Stimulated activated CD4-positive, alpha-beta T cell treated with anti-CD3 and anti-CD28 coated beads, Interleukin-15, amount 100 ng/mL, for 24 hours (primary cell): ENCODE measurements at regions not wholly inside any gene's neighbourhood (a gene's known extent, or its start where the extent isn't known, plus 50 kb on each side); places are given as distances from the start of the nearest gene placed in this dataset.
"Not testable (repeated sequence)": the region's sequence is repeated elsewhere in the genome, so short reads cannot be mapped to it uniquely, and the experiment has no call there.

ENCODE experiments used
- DNase-seq: peaks from one replicate; pipeline ENCODE4 v3.0.0-alpha.2; 2020

- DNase-seq, result no peak
Observed at GRCh38 chr3:82739390-82739789, 977.9 kb upstream of the GBE1 start.

GRCh38 chr3:82736696-82737277 is 975.3 kb upstream of the GBE1 start:
- DNase-seq, result no peak

GRCh38 chr3:82715091-82715856 is 953.8 kb upstream of the GBE1 start:
- no peak for DNase-seq

GRCh38 chr3:82707035-82707434 is 945.6 kb upstream of the GBE1 start:
- no peak for DNase-seq

- DNase-seq, result no peak
Observed at GRCh38 chr3:82685761-82686160, 924.3 kb upstream of the GBE1 start.

DNA sequence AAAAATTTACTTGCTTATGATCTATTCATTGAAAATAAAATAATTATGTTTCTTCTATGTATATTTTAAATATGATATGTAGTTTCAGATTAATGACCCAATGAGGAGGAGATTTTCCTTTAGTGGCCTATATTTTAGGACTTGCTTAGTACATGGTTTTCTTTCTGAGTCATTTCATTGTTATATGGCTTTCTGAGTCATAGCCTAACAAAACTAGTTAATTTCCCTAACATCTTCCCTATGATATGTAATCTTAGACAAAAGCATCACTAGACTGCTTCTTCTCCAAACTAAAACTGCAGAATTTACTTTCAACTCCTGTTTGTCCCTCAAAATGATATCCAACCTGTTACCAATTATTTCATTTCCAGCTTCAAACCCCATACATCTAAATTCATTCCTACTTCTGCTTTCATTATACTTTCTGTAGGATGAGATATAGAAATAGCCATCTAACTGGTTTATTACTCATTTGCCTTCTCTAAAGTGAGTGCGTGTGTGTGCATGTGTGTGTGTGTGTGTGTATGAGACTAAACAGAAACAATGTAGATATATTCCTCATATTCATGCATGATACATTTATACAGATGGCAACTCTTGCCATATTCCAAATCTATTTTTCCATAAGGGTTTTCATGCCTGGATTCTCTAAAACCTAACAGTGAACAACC is 915.0 kb upstream of the GBE1 start:
- DNase-seq, result no peak

GRCh38 chr3:82672966-82673365 is 911.5 kb upstream of the GBE1 start:
- DNase-seq, result no peak

DNA sequence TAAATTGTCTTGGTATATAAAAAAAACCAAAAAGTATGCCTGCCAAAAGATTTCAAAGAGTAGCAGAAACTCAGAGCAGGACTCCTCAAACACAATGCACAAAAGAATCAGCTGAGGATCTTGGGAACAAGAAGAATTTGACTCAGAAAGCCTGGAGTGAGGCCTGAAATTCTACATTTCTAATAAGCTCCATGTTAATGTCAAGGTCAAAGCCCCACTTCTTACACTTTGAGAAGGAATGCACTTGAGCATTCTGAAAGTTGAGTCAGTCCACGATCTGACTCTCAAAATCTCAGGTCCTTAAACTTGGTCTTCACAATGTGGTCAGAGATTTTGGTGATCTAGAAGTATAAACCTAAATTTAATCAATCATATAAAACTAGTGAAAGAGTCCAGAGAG is 910.0 kb upstream of the GBE1 start:
- DNase-seq, result no peak

DNA sequence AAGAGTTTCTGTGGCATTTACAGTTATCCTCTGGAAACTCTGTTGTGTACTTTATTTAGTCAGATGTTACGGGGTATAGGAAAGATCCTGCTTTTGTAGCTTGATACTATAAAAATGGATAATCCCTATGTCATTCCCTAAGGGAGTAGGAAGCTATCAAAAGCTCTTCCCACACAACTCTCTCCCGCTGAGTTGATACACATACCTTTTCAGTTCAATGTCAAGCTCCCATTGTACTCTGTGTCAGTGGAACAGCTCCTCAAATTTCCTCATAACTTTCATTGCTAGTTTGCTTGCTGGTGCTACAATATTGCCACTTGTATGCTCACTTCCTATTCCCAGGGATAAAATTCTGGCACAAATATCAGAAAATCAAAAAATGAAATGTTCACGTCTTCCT is 893.3 kb upstream of the GBE1 start:
- no peak for DNase-seq

DNA sequence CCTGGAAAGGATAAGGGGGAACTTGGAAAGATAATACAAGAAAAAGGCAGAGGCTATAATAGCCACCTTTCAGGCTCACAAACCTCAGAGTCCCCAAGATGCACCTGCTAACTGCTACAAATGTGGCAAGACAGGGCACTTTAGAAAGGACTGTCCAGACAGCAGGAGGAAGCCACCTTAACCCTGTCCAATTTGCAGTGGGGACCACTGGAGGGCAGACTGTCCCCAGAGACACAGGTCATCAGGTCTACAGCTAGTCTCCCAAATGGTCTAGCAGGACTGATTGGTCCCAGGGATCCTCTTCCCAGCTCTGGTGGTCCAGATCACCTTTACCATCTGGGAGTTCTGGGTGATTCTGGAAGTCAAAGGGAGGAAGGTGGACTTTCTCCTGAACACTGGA is 882.5 kb upstream of the GBE1 start:
- DNase-seq, result no peak

GRCh38 chr3:82641701-82642100 is 880.3 kb upstream of the GBE1 start:
- no peak for DNase-seq

DNA sequence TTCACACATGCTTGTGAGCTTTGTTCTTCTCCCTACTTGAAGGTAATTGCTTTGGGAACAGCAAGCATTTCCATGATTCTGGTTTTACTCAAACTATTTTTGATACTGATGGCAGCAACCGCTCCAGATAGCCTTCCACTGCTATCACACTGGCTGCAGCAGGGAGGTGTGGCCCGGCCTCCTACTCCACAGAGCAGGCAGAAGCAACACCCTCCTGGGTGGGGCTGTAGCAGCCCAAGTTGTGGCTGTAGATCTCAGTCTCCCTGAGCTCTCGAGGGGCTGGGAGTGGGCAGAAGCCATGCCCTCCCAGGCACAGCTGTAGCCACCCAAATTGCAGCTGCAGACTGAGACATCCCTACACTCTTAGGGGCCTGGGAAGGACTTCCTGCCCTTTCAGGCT is 878.8 kb upstream of the GBE1 start:
- DNase-seq, result no peak

DNA sequence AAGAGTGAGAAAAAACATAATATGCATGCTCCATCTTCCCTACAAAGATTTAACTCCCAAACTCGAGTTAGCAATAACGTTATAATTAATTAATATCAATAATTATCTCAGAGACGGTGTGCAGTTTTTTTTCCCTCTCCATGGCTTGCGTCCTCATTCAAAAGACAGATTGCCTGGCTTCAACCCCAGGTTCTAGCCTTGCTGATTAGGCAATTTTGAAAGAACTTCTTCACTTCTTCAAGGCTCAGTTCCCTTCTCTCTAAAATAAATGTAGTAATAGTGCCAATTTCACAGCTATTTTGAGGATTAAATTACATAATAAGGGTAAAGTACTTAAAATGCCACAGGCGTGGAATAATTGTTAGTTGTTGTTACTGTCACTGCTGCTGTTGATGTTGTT is 876.1 kb upstream of the GBE1 start:
- no peak for DNase-seq

DNA sequence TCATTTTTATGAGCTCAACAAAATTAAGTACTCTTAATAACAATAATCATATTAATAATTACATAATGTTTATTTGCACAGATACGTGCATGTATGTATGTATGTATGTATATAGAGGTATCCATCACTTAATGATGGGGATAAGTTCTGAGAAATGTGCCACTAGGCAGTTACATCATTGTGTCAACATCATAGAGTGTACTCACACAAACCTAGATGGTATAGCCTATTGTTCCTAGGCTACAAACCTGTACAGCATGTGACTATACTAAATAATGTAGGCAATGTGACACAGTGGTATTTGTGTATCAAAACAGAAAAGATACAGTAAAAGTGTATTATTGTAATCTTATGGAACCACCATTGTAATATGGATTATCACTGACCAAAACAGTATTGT is 874.7 kb upstream of the GBE1 start:
- DNase-seq, result no peak

- DNase-seq, result no peak
Observed at GRCh38 chr3:82633319-82633718, 871.9 kb upstream of the GBE1 start.

GRCh38 chr3:82629937-82630336 is 868.5 kb upstream of the GBE1 start:
- DNase-seq, result no peak

GRCh38 chr3:82628385-82629014 is 867.1 kb upstream of the GBE1 start:
- DNase-seq, result no peak

DNA sequence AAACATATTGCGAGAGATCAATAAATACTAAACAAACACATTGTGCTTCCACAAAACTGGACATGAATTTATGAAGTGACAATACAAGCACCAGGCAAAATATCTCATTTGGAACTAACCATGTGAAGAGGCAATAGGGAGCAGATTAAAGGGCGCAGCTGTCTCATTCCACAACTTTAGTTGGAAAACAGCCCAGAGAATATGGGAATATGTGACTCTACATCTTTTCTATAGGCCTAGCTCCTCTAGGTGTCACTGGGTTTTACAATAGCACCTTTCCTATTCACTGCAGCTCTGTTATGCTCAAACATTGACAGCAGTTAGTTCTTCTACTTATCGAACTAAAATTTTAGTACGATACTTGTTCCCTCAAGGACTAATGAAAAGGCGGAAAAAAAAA is 866.3 kb upstream of the GBE1 start:
- DNase-seq, result no peak

DNA sequence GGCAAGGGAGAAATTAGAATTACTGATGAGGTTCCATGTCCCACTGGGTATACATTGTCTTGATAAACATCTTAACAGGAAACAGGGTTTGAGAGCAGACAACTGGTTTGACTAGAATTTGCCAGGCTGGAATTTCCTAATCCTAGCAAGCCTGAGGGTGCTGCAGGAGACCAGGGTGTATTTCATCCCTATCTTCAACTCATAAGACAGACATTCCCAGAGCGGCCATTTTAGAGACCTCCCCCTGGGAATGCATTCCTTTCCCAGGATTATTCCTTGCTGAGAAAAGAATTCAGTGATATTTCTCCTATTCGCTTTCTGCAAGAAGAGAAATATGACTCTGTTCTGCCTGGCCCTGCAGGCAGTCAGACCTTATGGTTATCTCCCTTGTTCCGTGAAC is 859.3 kb upstream of the GBE1 start:
- DNase-seq, result not testable (repeated sequence)

GRCh38 chr3:82618594-82618993 is 857.1 kb upstream of the GBE1 start:
- no peak for DNase-seq

- no peak for DNase-seq
Observed at GRCh38 chr3:82610236-82610635, 848.8 kb upstream of the GBE1 start.

- DNase-seq, result no peak
Observed at GRCh38 chr3:82607391-82607790, 845.9 kb upstream of the GBE1 start.

GRCh38 chr3:82596805-82597204 is 835.4 kb upstream of the GBE1 start:
- no peak for DNase-seq

DNA sequence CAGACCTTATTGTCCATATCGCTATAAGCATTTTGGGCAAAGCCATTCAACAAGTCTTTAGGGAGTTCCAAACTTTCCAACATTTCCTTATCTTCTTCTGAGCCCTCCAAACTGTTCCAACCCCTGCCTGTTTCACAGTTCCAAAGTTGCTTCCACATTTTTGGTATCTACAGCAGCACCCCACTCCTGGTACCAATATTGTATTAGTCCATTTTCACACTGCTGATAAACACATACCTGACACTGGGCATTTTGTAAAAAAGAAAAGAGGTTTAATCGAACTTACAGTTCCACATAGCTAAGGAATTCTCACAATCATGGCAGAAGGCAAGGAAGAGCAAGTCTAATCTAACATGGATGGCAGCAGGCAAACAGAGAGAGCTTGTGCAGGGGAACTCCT is 834.1 kb upstream of the GBE1 start:
- no peak for DNase-seq
